ENCODE measurements at regions not wholly inside any gene's neighbourhood (a gene's known extent, or its start where the extent isn't known, plus 50 kb on each side); places are given as distances from the start of the nearest gene placed in this dataset.

DNA sequence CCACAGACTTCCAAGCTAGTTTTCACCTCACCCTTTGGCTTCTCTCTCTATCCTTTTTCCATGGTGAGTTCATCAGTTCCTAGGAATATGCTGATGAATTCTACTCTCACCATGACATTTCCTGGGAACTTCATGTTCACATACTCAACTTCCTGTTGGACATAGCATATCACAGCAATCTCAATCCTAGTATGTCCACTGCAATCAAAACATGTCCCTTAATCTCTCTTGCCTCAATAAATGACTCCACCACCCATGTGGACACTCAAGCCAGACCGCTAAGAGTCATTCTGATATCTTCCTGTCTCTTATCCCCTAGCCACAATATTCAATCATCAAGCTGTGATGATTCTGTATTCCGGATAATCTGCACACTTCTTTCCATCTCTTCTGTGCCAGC, 66.7 kb upstream of the MME start:
- Histone ChIP-seq H3K4me3 (no peak overlapping the region), H3K27me3 (replicated peaks in 1 of 7) (no peaks in the 10 kb centered on the region), H3K4me1 (no peaks in the 10 kb centered on the region), H3K9me3 (no peaks in the 10 kb centered on the region), H3K36me3 (no peaks in the 10 kb centered on the region), H3K27ac (no peak overlapping the region)
- DNase-seq: no peak
- intact Hi-C loops (cut with DNase I; ENCODE audit: low total_unique reads): no loop called here
- no peak for TF ChIP-seq CTCF (IDR thresholded peaks at IDR 0.05 in 8 of 11, conservative IDR thresholded peaks at IDR 0.05 in 3 of 11)
- TF ChIP-seq POLR2AphosphoS5 (IDR thresholded peaks at IDR 0.05): no peak
- TF ChIP-seq POLR2A (IDR thresholded peaks at IDR 0.05): no peak
- WGBS, 5 donors: 42 to 90% (median 87%) methylated on average over 2 of the region's 2 CpGs

GRCh38 chr3:155012584-155012983, 67.5 kb upstream of the MME start:
- Histone ChIP-seq H3K36me3 (no peaks in the 10 kb centered on the region), H3K27me3 (replicated peaks in 1 of 7) (no peaks in the 10 kb centered on the region), H3K4me3 (no peak overlapping the region), H3K9me3 (no peaks in the 10 kb centered on the region), H3K27ac (no peak overlapping the region), H3K4me1 (no peaks in the 10 kb centered on the region)
- no peak for DNase-seq
- intact Hi-C loops (cut with DNase I; ENCODE audit: low total_unique reads): no loop called here
- 84 to 95% (median 93%) methylated on average over 4 of the region's 4 CpGs for WGBS, 5 donors
- no peak for TF ChIP-seq POLR2AphosphoS5 (IDR thresholded peaks at IDR 0.05)
- no peak for TF ChIP-seq POLR2A (IDR thresholded peaks at IDR 0.05)
- no peak for TF ChIP-seq CTCF (IDR thresholded peaks at IDR 0.05 in 8 of 11, conservative IDR thresholded peaks at IDR 0.05 in 3 of 11)

DNA sequence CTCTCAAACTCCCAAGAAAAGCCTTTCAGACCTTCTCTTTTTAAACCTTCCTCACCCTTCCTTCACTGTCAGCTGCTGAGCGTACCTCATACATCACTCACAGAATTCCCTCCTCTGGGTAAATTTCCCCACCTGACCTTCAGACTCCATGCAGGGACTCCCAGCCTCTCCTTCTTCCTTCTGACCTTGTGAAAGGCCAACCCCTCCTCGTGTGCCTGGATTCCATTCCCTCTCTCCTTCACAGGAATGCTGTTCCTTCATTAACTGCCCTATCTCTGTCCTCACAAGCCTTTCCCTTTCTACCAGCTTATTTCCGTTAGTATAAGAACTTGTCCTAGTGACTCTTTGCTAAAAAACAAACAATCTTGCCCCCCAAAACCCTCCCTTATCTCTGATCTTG, 69.7 kb upstream of the MME start:
- Histone ChIP-seq H3K27ac (no peak overlapping the region), H3K4me3 (no peak overlapping the region), H3K9me3 (peaks cover 0 to 3% (median 0%) of the 10 kb centered on the region in 8 donors), H3K27me3 (replicated peaks in 1 of 7) (no peaks in the 10 kb centered on the region), H3K36me3 (no peaks in the 10 kb centered on the region), H3K4me1 (no peaks in the 10 kb centered on the region)
- intact Hi-C loops (cut with DNase I; ENCODE audit: low total_unique reads): no loop called here
- 64 to 81% (median 74%) methylated on average over 3 of the region's 3 CpGs for WGBS, 5 donors
- TF ChIP-seq CTCF (IDR thresholded peaks at IDR 0.05 in 8 of 11, conservative IDR thresholded peaks at IDR 0.05 in 3 of 11): no peak
- TF ChIP-seq POLR2A (IDR thresholded peaks at IDR 0.05): no peak
- no peak for TF ChIP-seq POLR2AphosphoS5 (IDR thresholded peaks at IDR 0.05)
- DNase-seq: no peak

GRCh38 chr3:155009217-155009616, 70.9 kb upstream of the MME start:
- H3K36me3 ChIP-seq: no peaks in the 10 kb centered on the region
- H3K27ac ChIP-seq: no peak overlapping the region
- no peak for DNase-seq
- no peaks in the 10 kb centered on the region for H3K27me3 ChIP-seq (replicated peaks in 1 of 7)
- H3K4me1 ChIP-seq: no peaks in the 10 kb centered on the region
- intact Hi-C loops (cut with DNase I; ENCODE audit: low total_unique reads): no loop called here
- no peak overlapping the region for H3K4me3 ChIP-seq
- TF ChIP-seq POLR2AphosphoS5 (IDR thresholded peaks at IDR 0.05) (no peak), POLR2A (IDR thresholded peaks at IDR 0.05) (no peak), CTCF (IDR thresholded peaks at IDR 0.05 in 8 of 11, conservative IDR thresholded peaks at IDR 0.05 in 3 of 11) (no peak)
- 69 to 80% (median 75%) methylated on average over 2 of the region's 2 CpGs for WGBS, 5 donors
- H3K9me3 ChIP-seq: peaks cover 0 to 8% (median 0%) of the 10 kb centered on the region in 8 donors

Data from spleen (tissue), 11 donors.